HG02571 (cell line): ENCODE measurements at regions not wholly inside any gene's neighbourhood (a gene's known extent, or its start where the extent isn't known, plus 50 kb on each side); places are given as distances from the start of the nearest gene placed in this dataset.

Experiments used
- ATAC-seq: cut with Tn5 transposase; IDR thresholded peaks from one replicate; pipeline ENCODE4 v1.9.1; 2021; ENCODE audit warnings: mild to moderate bottlenecking, moderate library complexity; ENCODE audit not compliant: unreplicated experiment

DNA sequence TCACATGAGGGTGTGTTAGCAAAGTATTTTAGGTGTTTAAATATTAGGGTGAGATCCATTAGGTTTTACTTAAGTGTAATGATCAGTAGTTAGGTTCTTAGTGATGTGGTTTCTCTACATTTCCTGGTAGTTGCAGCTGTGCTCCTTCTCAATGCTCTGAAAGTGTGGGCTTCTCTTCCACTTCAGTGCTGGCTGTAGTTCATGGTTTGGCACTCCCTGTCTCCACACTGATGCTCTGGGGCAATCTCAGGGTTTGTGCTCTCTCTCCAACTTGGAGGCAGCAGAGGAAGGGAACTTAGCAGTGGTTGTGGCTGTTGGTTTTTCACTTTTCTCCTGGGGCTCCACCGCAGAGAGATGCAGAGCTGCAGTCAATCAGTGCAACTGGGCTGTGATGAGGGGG, 507.5 kb downstream of the TMEM232 start:
- ATAC-seq, result no peak

- no peak for ATAC-seq
Observed at GRCh38 chr5:110219769-110220168, 506.7 kb downstream of the TMEM232 start.

DNA sequence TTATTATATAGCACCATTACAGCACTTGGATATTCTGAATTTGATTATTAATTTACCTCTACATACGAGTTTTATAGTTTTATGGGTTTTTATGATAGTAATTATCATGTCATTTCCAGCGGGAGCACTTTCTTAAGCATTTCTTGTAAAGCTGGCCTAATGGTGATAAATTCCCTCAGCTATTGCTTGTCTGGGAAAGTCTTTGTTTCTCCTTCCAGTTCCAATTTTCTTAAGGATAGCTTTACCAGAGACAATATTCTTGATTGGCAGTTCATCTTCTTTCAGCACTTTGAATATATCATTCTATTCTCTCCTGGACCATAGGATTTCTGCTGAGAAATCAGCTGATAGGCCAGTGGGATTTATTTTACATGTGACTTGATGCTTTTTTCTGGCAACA, 505.4 kb downstream of the TMEM232 start:
- no peak for ATAC-seq

GRCh38 chr5:110224050-110224449, 502.4 kb downstream of the TMEM232 start:
- no peak for ATAC-seq

- no peak for ATAC-seq
Observed at GRCh38 chr5:110225949-110226348, 500.5 kb downstream of the TMEM232 start.

DNA sequence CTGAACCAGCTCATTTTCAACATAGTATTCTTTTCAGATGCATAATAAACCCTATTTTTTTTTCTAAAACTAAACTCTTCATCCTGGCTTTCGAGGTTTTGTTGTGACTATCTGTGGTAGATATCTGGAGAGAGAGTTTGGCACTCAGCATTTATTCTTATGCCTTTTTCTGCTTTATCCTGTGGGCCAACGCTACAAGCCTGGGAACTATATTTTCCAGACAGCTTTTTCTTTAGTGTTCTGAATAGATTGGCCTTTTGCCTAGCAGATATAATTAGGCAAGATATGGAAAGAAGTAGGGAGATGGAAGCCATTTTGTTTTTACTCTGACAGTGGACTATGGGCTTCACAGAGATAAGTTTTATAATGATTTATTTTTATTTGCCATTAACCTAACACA, 486.7 kb downstream of the TMEM232 start:
- no peak for ATAC-seq

- no peak for ATAC-seq
Observed at GRCh38 chr5:110242950-110243349, 483.5 kb downstream of the TMEM232 start.

DNA sequence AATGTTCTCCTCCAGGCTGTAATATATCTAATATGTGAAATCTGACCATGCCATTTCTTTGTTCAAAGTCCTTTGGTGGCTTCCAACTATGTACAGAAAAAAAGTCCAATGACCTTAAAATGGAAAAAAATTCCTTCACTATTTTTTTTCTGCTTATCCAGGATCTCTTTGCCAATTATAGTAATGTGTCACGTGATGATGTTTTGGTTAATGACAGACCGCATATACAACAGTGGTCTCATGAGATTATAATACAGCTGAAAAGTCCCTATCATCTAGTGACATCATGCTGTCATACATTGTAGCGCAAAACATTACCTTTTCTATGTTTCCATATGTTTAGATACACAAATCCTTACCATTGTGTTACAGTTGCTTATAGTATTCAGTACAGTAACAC, 477.6 kb downstream of the TMEM232 start:
- no peak for ATAC-seq

GRCh38 chr5:110250355-110250754, 476.1 kb downstream of the TMEM232 start:
- no peak for ATAC-seq

GRCh38 chr5:110250755-110251154, 475.7 kb downstream of the TMEM232 start:
- no peak for ATAC-seq

GRCh38 chr5:110251366-110251765, 475.1 kb downstream of the TMEM232 start:
- no peak for ATAC-seq

DNA sequence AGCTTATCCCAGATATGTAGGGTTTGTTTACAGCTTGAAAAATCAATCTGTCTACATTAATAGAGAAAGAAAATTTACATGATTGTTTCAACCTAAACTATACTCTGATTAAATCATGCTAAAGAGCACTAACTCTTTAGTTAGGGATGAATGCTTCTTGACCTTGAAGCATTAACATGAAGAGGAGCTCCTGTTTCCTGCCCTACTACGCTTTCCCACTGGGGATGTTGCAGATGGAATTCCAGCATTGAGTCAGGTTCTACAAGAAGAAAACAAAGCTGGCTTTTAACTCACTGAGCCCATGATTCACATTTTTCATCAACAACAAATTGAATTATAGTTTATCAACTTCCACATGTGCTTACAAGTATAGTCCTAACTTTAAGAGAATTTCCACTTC, 471.3 kb downstream of the TMEM232 start:
- no peak for ATAC-seq

DNA sequence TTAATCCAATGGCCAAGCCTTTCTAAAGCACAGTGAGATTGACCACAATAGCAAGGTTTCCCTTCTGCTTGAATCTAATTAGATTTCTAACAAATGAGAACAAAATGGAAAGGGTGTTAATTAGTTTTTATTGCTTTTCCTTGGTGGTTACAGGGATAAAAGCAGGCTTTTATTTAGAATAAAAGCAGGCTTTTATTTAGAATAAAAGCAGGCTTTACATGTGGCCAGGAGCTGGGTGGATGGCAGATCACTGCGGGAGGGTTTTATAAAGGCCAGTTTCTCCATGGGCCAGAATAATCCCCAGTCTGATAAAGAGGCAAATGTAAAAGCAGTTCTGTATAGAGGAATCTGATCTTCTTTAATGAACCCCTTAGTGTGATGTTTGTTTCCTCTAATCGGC, 470.2 kb downstream of the TMEM232 start:
- no peak for ATAC-seq

DNA sequence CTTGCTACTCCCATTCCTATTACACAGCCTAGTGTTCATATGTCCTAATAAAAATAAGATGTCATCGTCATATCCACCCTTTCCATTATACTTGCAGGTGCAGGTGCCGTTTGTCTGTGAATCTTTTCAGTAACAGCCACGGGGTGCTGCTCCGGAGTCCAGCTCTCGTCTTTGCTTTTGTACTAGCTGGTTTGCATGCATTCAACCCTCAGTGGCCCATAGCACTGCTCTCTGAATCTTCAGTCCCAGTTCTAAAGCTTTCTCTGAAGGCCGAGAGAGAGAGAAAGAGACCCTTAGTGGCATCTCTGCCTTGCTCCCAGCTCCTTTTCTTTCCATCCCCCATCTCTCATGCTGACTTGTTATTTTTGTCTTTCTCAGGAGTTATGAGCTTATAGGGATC, 468.5 kb downstream of the TMEM232 start:
- no peak for ATAC-seq

GRCh38 chr5:110258460-110259216, 467.8 kb downstream of the TMEM232 start:
- no peak for ATAC-seq

- no peak for ATAC-seq
Observed at GRCh38 chr5:110262749-110263148, 463.7 kb downstream of the TMEM232 start.

GRCh38 chr5:110264661-110265060, 461.8 kb downstream of the TMEM232 start:
- ATAC-seq, result no peak

- no peak for ATAC-seq
Observed at GRCh38 chr5:110265162-110265561, 461.3 kb downstream of the TMEM232 start.

GRCh38 chr5:110267714-110268113, 458.8 kb downstream of the TMEM232 start:
- no peak for ATAC-seq

DNA sequence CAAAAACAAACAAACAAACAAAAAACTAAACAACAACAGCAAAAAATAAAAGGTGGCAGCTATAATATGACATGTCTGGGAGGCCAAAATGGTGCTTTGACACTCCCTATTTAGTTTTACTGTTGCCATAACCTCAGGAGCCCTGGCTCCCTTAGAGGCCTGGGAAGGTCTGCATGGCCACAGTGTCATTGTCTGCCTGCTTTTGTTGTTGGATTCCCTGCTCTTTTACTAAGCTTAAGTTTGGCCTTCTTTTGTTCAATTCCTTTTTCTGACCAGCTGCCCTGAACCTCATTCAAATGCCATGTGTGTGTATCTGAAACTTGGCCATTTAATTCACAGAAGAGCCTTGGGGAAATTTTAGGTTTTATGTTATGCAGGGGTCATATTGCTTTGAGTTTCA, 458.2 kb downstream of the TMEM232 start:
- no peak for ATAC-seq

DNA sequence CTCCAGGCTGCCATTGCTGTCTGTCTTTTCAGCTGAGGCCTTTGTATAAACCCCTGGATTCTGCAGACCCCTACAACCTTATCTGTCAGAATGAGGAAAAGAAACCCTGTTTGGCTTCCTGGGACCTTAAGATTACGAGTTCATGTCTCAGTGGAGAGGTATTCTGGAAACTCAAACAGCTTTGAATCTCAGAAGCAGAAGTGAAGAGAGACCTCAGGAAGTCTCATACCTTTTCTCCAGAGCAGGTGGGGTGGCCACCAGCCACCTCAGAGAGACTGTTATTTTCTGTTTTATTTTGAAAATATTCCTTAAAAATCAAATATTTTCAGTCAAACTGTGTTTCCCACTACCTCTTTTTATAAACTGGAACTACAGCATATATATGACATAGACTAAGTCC, 457.5 kb downstream of the TMEM232 start:
- ATAC-seq, result no peak

GRCh38 chr5:110269478-110270142, 456.9 kb downstream of the TMEM232 start:
- ATAC-seq, result no peak

GRCh38 chr5:110275878-110276277, 450.6 kb downstream of the TMEM232 start:
- no peak for ATAC-seq
